ENCODE measurements at regions not wholly inside any gene's neighbourhood (a gene's known extent, or its start where the extent isn't known, plus 50 kb on each side); places are given as distances from the start of the nearest gene placed in this dataset.

GRCh38 chr5:74301576-74301975 is 339.0 kb downstream of the ENC1 start:
- no peak for FAIRE-seq
- Histone ChIP-seq H2BK5ac (ENCODE audit: low read depth, low read length) (no peak overlapping the region), H3K4me2 (ENCODE audit: insufficient read depth in 1 of 2, low read depth in 2 of 2, low read length in 2 of 2) (no peak overlapping the region), H4K20me1 (replicated peaks in 1 of 2; ENCODE audit: control insufficient read depth in 1 of 2, insufficient read depth in 2 of 2, low read length in 2 of 2) (no peaks in the 10 kb centered on the region), H3K79me1 (ENCODE audit: low read depth, low read length) (no peaks in the 10 kb centered on the region), H2BK120ac (replicated peaks; ENCODE audit: low read depth, low read length) (no peak overlapping the region), H3K4me3 (ENCODE audit: extremely low read depth in 1 of 4, insufficient read depth in 2 of 4, low read depth in 3 of 4, low read length in 4 of 4) (no peak overlapping the region), H3K18ac (ENCODE audit: extremely low read depth, low read length) (no peak overlapping the region), H3K23ac (ENCODE audit: insufficient read length) (no peak overlapping the region), H3K4ac (replicated peaks; ENCODE audit: insufficient read length, low read depth, low read length) (no peak overlapping the region), H2AFZ (ENCODE audit: low read length) (no peak overlapping the region), H2BK12ac (ENCODE audit: low read depth, low read length) (no peak overlapping the region), H3K9ac (replicated peaks in 1 of 4; ENCODE audit: extremely low read depth in 1 of 4, low read depth in 3 of 4, low read length in 3 of 4) (no peak overlapping the region), H4K8ac (ENCODE audit: extremely low read depth, insufficient read depth, low read length) (no peak overlapping the region), H3K9me3 (ENCODE audit: insufficient read depth in 2 of 2, low read depth in 1 of 2, low read length in 1 of 2) (no peaks in the 10 kb centered on the region), H2BK15ac (ENCODE audit: low read length) (no peak overlapping the region), H2AK5ac (ENCODE audit: low read depth, low read length) (no peak overlapping the region), H3K27ac (ENCODE audit: low read depth, low read length) (no peak overlapping the region), H3K4me1 (replicated peaks in 1 of 4; ENCODE audit: control insufficient read depth in 3 of 4, insufficient read depth in 4 of 4, low read length in 3 of 4) (no peaks in the 10 kb centered on the region), H3K14ac (ENCODE audit: insufficient read length) (no peak overlapping the region), H3K79me2 (ENCODE audit: control insufficient read depth in 1 of 2, insufficient read depth in 2 of 2, low read length in 2 of 2) (no peaks in the 10 kb centered on the region), H3K27me3 (replicated peaks in 1 of 4; ENCODE audit: control insufficient read depth in 3 of 4, extremely low read depth in 1 of 4, insufficient read depth in 3 of 4, low read length in 3 of 4) (no peaks in the 10 kb centered on the region; a peak in 1 of 7 replicates), H4K91ac (replicated peaks; ENCODE audit: insufficient read length, low read length) (no peak overlapping the region), H3K23me2 (ENCODE audit: low read depth, low read length) (no peaks in the 10 kb centered on the region), H4K5ac (ENCODE audit: insufficient read length, low read depth, low read length) (no peak overlapping the region), H3K56ac (replicated peaks; ENCODE audit: insufficient read length, low read depth, low read length) (no peak overlapping the region), H2BK20ac (ENCODE audit: low read length) (no peak overlapping the region), H3K36me3 (ENCODE audit: control insufficient read depth in 2 of 4, insufficient read depth in 4 of 4, low read length in 3 of 4) (no peaks in the 10 kb centered on the region)
- DNase-seq (ENCODE audit: low read depth in 1 of 2, low spot score in 2 of 2), result no peak
- TF ChIP-seq BACH1 (IDR thresholded peaks at IDR 0.05; ENCODE audit: low read length) (no peak), NANOG (IDR thresholded peaks at IDR 0.05; ENCODE audit: insufficient read depth, low read depth, low read length, poor library complexity, severe bottlenecking) (no peak), CBX8 (IDR thresholded peaks at IDR 0.05; ENCODE audit: borderline replicate concordance, low read depth, low read length) (no peak), ASH2L (IDR thresholded peaks at IDR 0.05; ENCODE audit: low read length) (no peak), USF2 (IDR thresholded peaks at IDR 0.05; ENCODE audit: low read length) (no peak), CHD2 (IDR thresholded peaks at IDR 0.05; ENCODE audit: low read length) (no peak), RAD21 (IDR thresholded peaks at IDR 0.05 in 1 of 2, conservative IDR thresholded peaks at IDR 0.05 in 1 of 2; ENCODE audit: low read depth in 2 of 2, low read length in 2 of 2) (no peak), CTBP2 (IDR thresholded peaks at IDR 0.05; ENCODE audit: borderline replicate concordance, insufficient read depth, insufficient read length, low read length) (no peak), RXRA (IDR thresholded peaks at IDR 0.05; ENCODE audit: insufficient read depth, low read depth, low read length) (no peak), JUND (IDR thresholded peaks at IDR 0.05; ENCODE audit: low read length) (no peak), E2F6 (IDR thresholded peaks at IDR 0.05) (no peak), MAX (IDR thresholded peaks at IDR 0.05) (no peak), ZNF274 (IDR thresholded peaks at IDR 0.05; ENCODE audit: borderline replicate concordance, extremely low read depth, low read length) (no peak)
- ChIA-PET CTCF (ENCODE audit: partially characterized antibody) (no interaction called here), POLR2A (ENCODE audit: partially characterized antibody) (no interaction called here)
